ENCODE measurements at regions not wholly inside any gene's neighbourhood (a gene's known extent, or its start where the extent isn't known, plus 50 kb on each side); places are given as distances from the start of the nearest gene placed in this dataset.
A peak's percentile ranks its signal among the peaks of the same experiment; 100 is the strongest.
"Not testable (repeated sequence)": the region's sequence is repeated elsewhere in the genome, so short reads cannot be mapped to it uniquely, and the experiment has no call there.

- H3K56ac ChIP-seq (ENCODE audit: low read length): no peak overlapping the region
- H3K4me1 ChIP-seq (ENCODE audit: control insufficient read depth, low read depth, low read length): no peaks in the 10 kb centered on the region
- no peak overlapping the region for H3K4me2 ChIP-seq (ENCODE audit: low read length)
- H2BK120ac ChIP-seq (ENCODE audit: low read depth, low read length): no peak overlapping the region
- no peak overlapping the region for H2AK5ac ChIP-seq (ENCODE audit: low read length)
- no peak overlapping the region for H2BK5ac ChIP-seq (ENCODE audit: low read length)
- no peaks in the 10 kb centered on the region for H3K79me1 ChIP-seq (ENCODE audit: low read length)
- H3K36me3 ChIP-seq (ENCODE audit: control insufficient read depth, insufficient read depth, low read length): no peaks in the 10 kb centered on the region
- WGBS (ENCODE audit: extremely low coverage, insufficient coverage, low lambda C conversion rate): no CpG with 5 or more reads among the region's 2 CpGs
- no peak overlapping the region for H3K18ac ChIP-seq (ENCODE audit: low read length)
- H3K27ac ChIP-seq (ENCODE audit: low read depth, low read length): no peak overlapping the region
- H3K23ac ChIP-seq (ENCODE audit: low read length): no peak overlapping the region
- H3K27me3 ChIP-seq (ENCODE audit: insufficient read depth, low read length, poor library complexity): no peaks in the 10 kb centered on the region
- no peak overlapping the region for H3K9ac ChIP-seq (ENCODE audit: low read length)
- H3K4me3 ChIP-seq (ENCODE audit: low read length): no peak overlapping the region
- no peak overlapping the region for H4K8ac ChIP-seq (ENCODE audit: low read depth, low read length)
- H2BK15ac ChIP-seq (replicated peaks; ENCODE audit: low read depth): no peak overlapping the region
- no peaks in the 10 kb centered on the region for H3K79me2 ChIP-seq (ENCODE audit: control insufficient read depth, insufficient read depth, low read length)
- DNase-seq: no peak
- H4K5ac ChIP-seq (ENCODE audit: low read length): no peak overlapping the region
- H3K4ac ChIP-seq (ENCODE audit: low read depth, low read length): no peak overlapping the region
Measured at GRCh38 chrX:111581086-111581485, 69.6 kb downstream of the SERTM2 start.

GRCh38 chrX:111585337-111585736, 73.9 kb downstream of the SERTM2 start:
- Histone ChIP-seq H3K18ac (ENCODE audit: low read length) (no peak overlapping the region), H3K79me1 (ENCODE audit: low read length) (no peaks in the 10 kb centered on the region), H4K5ac (ENCODE audit: low read length) (no peak overlapping the region), H3K4me2 (ENCODE audit: low read length) (no peak overlapping the region), H3K56ac (ENCODE audit: low read length) (no peak overlapping the region), H4K8ac (ENCODE audit: low read depth, low read length) (no peak overlapping the region), H3K36me3 (ENCODE audit: control insufficient read depth, insufficient read depth, low read length) (no peaks in the 10 kb centered on the region), H3K79me2 (ENCODE audit: control insufficient read depth, insufficient read depth, low read length) (no peaks in the 10 kb centered on the region), H3K27ac (ENCODE audit: low read depth, low read length) (no peak overlapping the region), H2BK5ac (ENCODE audit: low read length) (no peak overlapping the region), H2AK5ac (ENCODE audit: low read length) (no peak overlapping the region), H3K4me3 (ENCODE audit: low read length) (no peak overlapping the region), H3K4me1 (ENCODE audit: control insufficient read depth, low read depth, low read length) (no peaks in the 10 kb centered on the region), H3K4ac (ENCODE audit: low read depth, low read length) (no peak overlapping the region), H3K9ac (ENCODE audit: low read length) (no peak overlapping the region), H2BK15ac (replicated peaks; ENCODE audit: low read depth) (no peak overlapping the region), H3K27me3 (ENCODE audit: insufficient read depth, low read length, poor library complexity) (no peaks in the 10 kb centered on the region), H2BK120ac (ENCODE audit: low read depth, low read length) (no peak overlapping the region), H3K23ac (ENCODE audit: low read length) (no peak overlapping the region)
- no CpG with 5 or more reads among the region's 2 CpGs for WGBS (ENCODE audit: extremely low coverage, insufficient coverage, low lambda C conversion rate)
- DNase-seq: peak; percentile 31

- H3K36me3 ChIP-seq (ENCODE audit: control insufficient read depth, insufficient read depth, low read length); H2BK120ac ChIP-seq (ENCODE audit: low read depth, low read length); H3K4me3 ChIP-seq (ENCODE audit: low read length); H3K4ac ChIP-seq (ENCODE audit: low read depth, low read length); H3K4me2 ChIP-seq (ENCODE audit: low read length); H3K4me1 ChIP-seq (ENCODE audit: control insufficient read depth, low read depth, low read length); H3K27ac ChIP-seq (ENCODE audit: low read depth, low read length); H3K18ac ChIP-seq (ENCODE audit: low read length); H3K79me1 ChIP-seq (ENCODE audit: low read length); DNase-seq; H2AK5ac ChIP-seq (ENCODE audit: low read length); H3K23ac ChIP-seq (ENCODE audit: low read length); H2BK15ac ChIP-seq (replicated peaks; ENCODE audit: low read depth); H3K9ac ChIP-seq (ENCODE audit: low read length); H3K27me3 ChIP-seq (ENCODE audit: insufficient read depth, low read length, poor library complexity); H4K5ac ChIP-seq (ENCODE audit: low read length); H3K79me2 ChIP-seq (ENCODE audit: control insufficient read depth, insufficient read depth, low read length); H2BK5ac ChIP-seq (ENCODE audit: low read length); H3K56ac ChIP-seq (ENCODE audit: low read length); H4K8ac ChIP-seq (ENCODE audit: low read depth, low read length): not testable (repeated sequence)
- WGBS (ENCODE audit: extremely low coverage, insufficient coverage, low lambda C conversion rate): no CpG with 5 or more reads among the region's 28 CpGs
Measured at GRCh38 chrX:111594348-111594877, 83.0 kb downstream of the SERTM2 start.

- H2BK5ac ChIP-seq (ENCODE audit: low read length): no peak overlapping the region
- no peak overlapping the region for H3K18ac ChIP-seq (ENCODE audit: low read length)
- H3K56ac ChIP-seq (ENCODE audit: low read length): no peak overlapping the region
- H3K4ac ChIP-seq (ENCODE audit: low read depth, low read length): no peak overlapping the region
- H3K79me2 ChIP-seq (ENCODE audit: control insufficient read depth, insufficient read depth, low read length): no peaks in the 10 kb centered on the region
- H3K9ac ChIP-seq (ENCODE audit: low read length): no peak overlapping the region
- no peak overlapping the region for H3K27ac ChIP-seq (ENCODE audit: low read depth, low read length)
- no peaks in the 10 kb centered on the region for H3K4me1 ChIP-seq (ENCODE audit: control insufficient read depth, low read depth, low read length)
- H3K4me3 ChIP-seq (ENCODE audit: low read length): no peak overlapping the region
- H2BK120ac ChIP-seq (ENCODE audit: low read depth, low read length): no peak overlapping the region
- H4K5ac ChIP-seq (ENCODE audit: low read length): no peak overlapping the region
- no peaks in the 10 kb centered on the region for H3K79me1 ChIP-seq (ENCODE audit: low read length)
- H2AK5ac ChIP-seq (ENCODE audit: low read length): no peak overlapping the region
- no peak overlapping the region for H3K4me2 ChIP-seq (ENCODE audit: low read length)
- no peaks in the 10 kb centered on the region for H3K36me3 ChIP-seq (ENCODE audit: control insufficient read depth, insufficient read depth, low read length)
- no peak for DNase-seq
- H4K8ac ChIP-seq (ENCODE audit: low read depth, low read length): no peak overlapping the region
- H3K27me3 ChIP-seq (ENCODE audit: insufficient read depth, low read length, poor library complexity): no peaks in the 10 kb centered on the region
- H3K23ac ChIP-seq (ENCODE audit: low read length): no peak overlapping the region
- H2BK15ac ChIP-seq (replicated peaks; ENCODE audit: low read depth): no peak overlapping the region
- WGBS (ENCODE audit: extremely low coverage, insufficient coverage, low lambda C conversion rate): no CpG with 5 or more reads among the region's 2 CpGs
Measured at GRCh38 chrX:111597967-111598366, 83.0 kb upstream of the ALG13 start.

GRCh38 chrX:111608724-111609123, 72.2 kb upstream of the ALG13 start:
- Histone ChIP-seq H3K27me3 (ENCODE audit: insufficient read depth, low read length, poor library complexity) (no peaks in the 10 kb centered on the region), H2BK120ac (ENCODE audit: low read depth, low read length) (no peak overlapping the region), H4K8ac (ENCODE audit: low read depth, low read length) (no peak overlapping the region), H3K27ac (ENCODE audit: low read depth, low read length) (no peak overlapping the region), H3K4me1 (ENCODE audit: control insufficient read depth, low read depth, low read length) (no peaks in the 10 kb centered on the region), H3K56ac (ENCODE audit: low read length) (no peak overlapping the region), H3K23ac (ENCODE audit: low read length) (no peak overlapping the region), H4K5ac (ENCODE audit: low read length) (no peak overlapping the region), H3K79me2 (ENCODE audit: control insufficient read depth, insufficient read depth, low read length) (no peaks in the 10 kb centered on the region), H3K4ac (ENCODE audit: low read depth, low read length) (no peak overlapping the region), H3K4me3 (ENCODE audit: low read length) (no peak overlapping the region), H3K79me1 (ENCODE audit: low read length) (no peaks in the 10 kb centered on the region), H3K4me2 (ENCODE audit: low read length) (no peak overlapping the region), H2BK15ac (replicated peaks; ENCODE audit: low read depth) (no peak overlapping the region), H3K18ac (ENCODE audit: low read length) (no peak overlapping the region), H3K36me3 (ENCODE audit: control insufficient read depth, insufficient read depth, low read length) (no peaks in the 10 kb centered on the region), H2BK5ac (ENCODE audit: low read length) (no peak overlapping the region), H2AK5ac (ENCODE audit: low read length) (no peak overlapping the region), H3K9ac (ENCODE audit: low read length) (no peak overlapping the region)
- DNase-seq: no peak
- WGBS (ENCODE audit: extremely low coverage, insufficient coverage, low lambda C conversion rate): no CpG with 5 or more reads among the region's 3 CpGs

GRCh38 chrX:111609206-111609605, 71.8 kb upstream of the ALG13 start:
- Histone ChIP-seq H3K23ac (ENCODE audit: low read length) (no peak overlapping the region), H3K9ac (ENCODE audit: low read length) (no peak overlapping the region), H3K79me2 (ENCODE audit: control insufficient read depth, insufficient read depth, low read length) (no peaks in the 10 kb centered on the region), H3K4me3 (ENCODE audit: low read length) (no peak overlapping the region), H3K4me2 (ENCODE audit: low read length) (no peak overlapping the region), H3K56ac (ENCODE audit: low read length) (no peak overlapping the region), H3K27ac (ENCODE audit: low read depth, low read length) (no peak overlapping the region), H2AK5ac (ENCODE audit: low read length) (no peak overlapping the region), H3K4me1 (ENCODE audit: control insufficient read depth, low read depth, low read length) (no peaks in the 10 kb centered on the region), H3K79me1 (ENCODE audit: low read length) (no peaks in the 10 kb centered on the region), H3K18ac (ENCODE audit: low read length) (no peak overlapping the region), H3K36me3 (ENCODE audit: control insufficient read depth, insufficient read depth, low read length) (no peaks in the 10 kb centered on the region), H2BK120ac (ENCODE audit: low read depth, low read length) (no peak overlapping the region), H2BK5ac (ENCODE audit: low read length) (no peak overlapping the region), H3K4ac (ENCODE audit: low read depth, low read length) (no peak overlapping the region), H3K27me3 (ENCODE audit: insufficient read depth, low read length, poor library complexity) (no peaks in the 10 kb centered on the region), H4K5ac (ENCODE audit: low read length) (no peak overlapping the region), H2BK15ac (replicated peaks; ENCODE audit: low read depth) (no peak overlapping the region), H4K8ac (ENCODE audit: low read depth, low read length) (no peak overlapping the region)
- WGBS (ENCODE audit: extremely low coverage, insufficient coverage, low lambda C conversion rate): 100% methylated on average over 1 of the region's 3 CpGs
- DNase-seq: no peak

Measured in mesendoderm (in vitro differentiated cells).